Transverse colon (tissue), 4 donors: ENCODE measurements at regions not wholly inside any gene's neighbourhood (a gene's known extent, or its start where the extent isn't known, plus 50 kb on each side); places are given as distances from the start of the nearest gene placed in this dataset.

Source experiments
- CTCF ChIP-seq, 5 experiments: fragments of 200-600 bp in 3 of 5; fragments of 450-650 bp in 2 of 5; sonication (generic) in 3 of 5; IDR thresholded peaks; 1 replicate in 2 of 5; 2 replicates in 3 of 5; pipeline ENCODE4 v1.5.1; 2016 to 2017; ENCODE audit warnings: antibody characterized with exemption in 5 of 5, inconsistent platforms in 3 of 5, mild to moderate bottlenecking in 2 of 5, moderate library complexity in 1 of 5
- POLR2A ChIP-seq: fragments of 450-650 bp; IDR thresholded peaks from one replicate; pipeline ENCODE4 v1.6.1; 2016; ENCODE audit warnings: antibody characterized with exemption, mild to moderate bottlenecking, moderate library complexity
- POLR2AphosphoS5 ChIP-seq, 3 donors: sonication (generic); formaldehyde crosslinking; IDR thresholded peaks; one replicate each; pipeline ENCODE4 v1.6.1; 2016; ENCODE audit warnings: antibody characterized with exemption in 3 of 3

DNA sequence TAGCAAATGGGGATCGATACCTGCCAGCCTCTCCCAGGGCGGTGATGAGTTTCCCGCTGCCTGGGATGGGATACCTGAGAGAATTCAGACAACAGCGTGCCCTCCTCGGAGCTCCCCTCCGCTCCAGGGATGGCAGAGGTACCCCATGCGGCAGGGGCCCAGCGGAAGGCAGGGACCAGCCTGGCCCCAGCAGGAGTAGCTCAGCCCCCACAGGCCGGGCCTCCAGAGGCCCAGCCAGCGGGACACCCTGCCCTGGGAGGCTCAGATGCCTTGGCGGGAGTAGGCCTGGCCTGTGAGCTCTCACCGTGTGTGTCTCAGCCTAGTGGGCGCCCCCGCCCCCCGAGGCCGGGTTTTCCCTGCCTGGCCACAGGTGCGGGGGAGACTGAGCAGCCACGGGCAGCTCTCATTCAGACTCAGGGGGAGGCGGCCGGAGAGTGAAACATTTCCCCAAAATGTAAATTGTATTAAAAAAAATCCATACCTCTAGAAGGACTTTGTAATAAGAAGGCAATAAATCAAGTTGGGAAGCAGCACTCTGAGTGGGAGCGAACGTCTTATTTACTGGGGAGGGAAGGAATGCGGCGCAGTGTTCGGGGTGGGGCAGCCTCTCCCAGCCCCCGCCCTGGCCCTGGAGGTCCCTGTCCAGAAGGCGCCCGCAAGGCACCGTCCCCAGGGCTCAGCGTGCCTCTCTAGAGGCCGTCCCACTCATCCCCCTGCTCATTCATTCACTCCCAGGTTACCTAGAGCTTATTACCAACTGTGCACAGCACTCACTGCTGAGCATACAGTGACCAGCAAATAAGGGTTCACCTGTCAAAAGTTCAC is 888.0 kb downstream of the BRD1 start:
- TF ChIP-seq POLR2A: no peak
- no peak for TF ChIP-seq CTCF (IDR thresholded peaks at IDR 0.05)
- TF ChIP-seq POLR2AphosphoS5 (IDR thresholded peaks at IDR 0.05): no peak
